Cardiac fibroblast (primary cell): ENCODE measurements at regions not wholly inside any gene's neighbourhood (a gene's known extent, or its start where the extent isn't known, plus 50 kb on each side); places are given as distances from the start of the nearest gene placed in this dataset.

ENCODE experiments used
- DNase-seq, 2 donors: peaks; one replicate each; pipeline versions ENCODE4 v3.0.0 to v3.0.0-alpha.2; 2010; ENCODE audit warnings: low read depth in 2 of 2
- H3K4me3 ChIP-seq, 2 donors: replicated peaks in 1 of 2; 1 replicate in 1 of 2; 2 replicates in 1 of 2; pipeline ENCODE4 v1.5.1; 2011; ENCODE audit warnings: low read depth in 2 of 2, low read length in 2 of 2, mild to moderate bottlenecking in 2 of 2, moderate library complexity in 1 of 2
- TF ChIP-seq, protein P1 (sequence below): IDR thresholded peaks from one replicate; pipeline ENCODE4 v1.5.1; 2011; ENCODE audit warnings: low read depth, mild to moderate bottlenecking, low read length, inconsistent platforms

DNA sequence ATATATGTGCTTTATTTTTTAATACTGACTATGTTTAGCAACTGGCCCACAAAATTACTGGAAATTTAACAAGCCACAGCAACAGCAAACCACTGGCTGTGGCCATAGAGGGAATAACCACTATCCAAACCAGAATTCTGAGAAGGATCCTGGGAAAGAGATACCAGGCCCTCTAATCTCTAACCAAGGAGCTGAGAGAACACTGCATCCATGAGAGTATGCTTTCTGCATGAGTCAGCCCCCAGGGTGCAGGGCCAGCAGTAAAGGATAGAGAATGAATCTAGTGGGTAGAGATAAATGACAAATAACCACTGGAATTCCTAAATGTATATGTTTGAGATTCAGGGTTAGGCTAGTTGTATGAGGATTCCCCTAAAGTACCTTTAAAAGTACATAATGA lies 221.8 kb downstream of the KIT start:
- H3K4me3 ChIP-seq, result no peak overlapping the region
- TF ChIP-seq, protein P1, sequence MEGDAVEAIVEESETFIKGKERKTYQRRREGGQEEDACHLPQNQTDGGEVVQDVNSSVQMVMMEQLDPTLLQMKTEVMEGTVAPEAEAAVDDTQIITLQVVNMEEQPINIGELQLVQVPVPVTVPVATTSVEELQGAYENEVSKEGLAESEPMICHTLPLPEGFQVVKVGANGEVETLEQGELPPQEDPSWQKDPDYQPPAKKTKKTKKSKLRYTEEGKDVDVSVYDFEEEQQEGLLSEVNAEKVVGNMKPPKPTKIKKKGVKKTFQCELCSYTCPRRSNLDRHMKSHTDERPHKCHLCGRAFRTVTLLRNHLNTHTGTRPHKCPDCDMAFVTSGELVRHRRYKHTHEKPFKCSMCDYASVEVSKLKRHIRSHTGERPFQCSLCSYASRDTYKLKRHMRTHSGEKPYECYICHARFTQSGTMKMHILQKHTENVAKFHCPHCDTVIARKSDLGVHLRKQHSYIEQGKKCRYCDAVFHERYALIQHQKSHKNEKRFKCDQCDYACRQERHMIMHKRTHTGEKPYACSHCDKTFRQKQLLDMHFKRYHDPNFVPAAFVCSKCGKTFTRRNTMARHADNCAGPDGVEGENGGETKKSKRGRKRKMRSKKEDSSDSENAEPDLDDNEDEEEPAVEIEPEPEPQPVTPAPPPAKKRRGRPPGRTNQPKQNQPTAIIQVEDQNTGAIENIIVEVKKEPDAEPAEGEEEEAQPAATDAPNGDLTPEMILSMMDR, result no peak
- DNase-seq, result peak; percentile 57

DNA sequence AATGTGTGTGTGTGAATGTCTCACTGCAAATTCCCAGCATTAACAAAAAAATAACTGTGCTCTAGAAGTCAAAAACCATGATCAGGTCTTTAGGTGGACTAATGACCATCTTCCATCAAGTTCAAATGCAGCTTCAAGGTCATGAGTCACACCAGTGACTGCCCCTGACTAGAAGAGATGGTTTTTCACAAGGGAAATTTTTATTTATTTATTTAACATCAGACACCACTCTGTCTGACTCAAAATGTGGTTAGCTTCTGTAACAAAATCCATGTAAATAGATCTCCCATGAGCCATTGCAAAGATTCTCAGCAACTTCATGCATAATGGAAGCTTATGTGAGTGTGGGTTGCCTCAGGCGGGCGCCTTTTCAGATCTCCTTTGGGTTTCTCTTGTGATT lies 219.2 kb downstream of the KIT start:
- peak in 1 of 2 donors; percentile 61 for DNase-seq
- no peak overlapping the region for H3K4me3 ChIP-seq
- TF ChIP-seq, protein P1, result no peak

DNA sequence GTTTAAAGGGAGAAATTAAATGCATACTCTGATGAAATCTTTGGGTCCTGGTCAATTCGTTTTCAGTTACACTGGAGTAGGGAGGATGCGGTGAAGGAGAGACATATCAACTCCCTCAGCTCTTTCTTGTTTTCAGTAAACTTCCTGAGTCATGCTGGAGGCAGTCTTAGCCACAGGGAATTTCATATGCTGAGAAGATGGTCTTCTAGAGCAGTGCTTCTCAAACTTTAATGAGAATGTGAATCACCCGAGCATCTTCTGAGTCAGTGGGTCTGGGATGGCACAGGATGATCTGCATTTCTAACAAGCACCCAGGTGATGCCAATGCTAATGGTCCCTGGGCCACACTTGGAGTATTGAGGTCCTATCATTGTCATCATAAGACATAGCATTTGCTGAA lies 214.5 kb downstream of the KIT start:
- peak in 1 of 2 donors; percentile 22 for DNase-seq
- TF ChIP-seq, protein P1, result no peak
- no peak overlapping the region for H3K4me3 ChIP-seq

DNA sequence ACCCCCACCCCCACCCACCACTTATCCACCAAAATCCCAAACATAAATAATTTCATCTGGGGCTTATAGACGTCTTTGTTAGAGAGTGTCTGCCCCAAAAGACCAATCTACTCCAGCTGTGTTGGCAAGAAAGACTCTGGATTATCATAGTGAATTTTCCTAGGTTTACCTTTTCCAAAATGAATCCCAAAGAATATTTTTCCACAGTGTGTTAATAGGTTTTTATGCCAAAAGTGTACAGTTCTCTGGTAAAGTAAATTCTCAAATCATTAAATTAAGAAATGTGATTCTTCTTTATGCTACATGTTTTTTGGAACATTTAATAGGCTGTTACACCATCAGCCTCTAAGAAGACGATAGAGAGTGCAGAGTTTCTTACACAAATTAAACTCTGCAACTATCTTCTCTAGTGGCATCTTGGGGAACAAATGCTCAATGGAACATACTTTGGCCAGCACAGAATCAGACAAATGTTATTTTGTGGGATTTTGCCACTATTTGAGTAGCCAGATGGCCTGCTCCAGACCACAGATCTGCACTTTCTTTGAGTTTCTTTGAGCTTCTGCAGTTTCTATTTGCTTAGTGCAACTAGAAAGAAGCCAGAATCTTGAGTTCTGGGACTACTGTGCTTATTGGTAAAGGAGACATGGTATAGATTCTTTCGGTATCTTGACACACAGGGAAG lies 206.0 kb downstream of the KIT start:
- TF ChIP-seq, protein P1, result no peak
- DNase-seq, result no peak
- no peak overlapping the region for H3K4me3 ChIP-seq

DNA sequence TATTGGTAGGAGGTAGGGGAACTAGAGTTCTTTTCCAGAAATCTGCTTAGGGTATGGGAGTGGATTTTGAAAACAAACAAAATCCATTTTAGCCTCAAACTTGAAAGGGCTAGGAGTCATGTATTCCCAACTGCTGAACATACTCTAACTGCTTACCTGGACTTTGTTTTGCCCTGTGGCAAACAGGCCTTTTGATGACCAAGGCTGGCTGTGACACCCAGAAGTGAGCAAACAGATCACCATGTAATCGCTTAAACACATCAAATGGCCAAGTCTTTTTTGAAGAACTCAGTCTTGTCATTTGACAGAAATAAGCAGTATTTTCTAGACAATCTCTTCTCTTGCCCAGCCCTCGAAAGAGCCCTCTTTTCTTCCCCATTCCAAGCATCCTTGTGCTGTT lies 203.4 kb downstream of the KIT start:
- no peak for DNase-seq
- no peak overlapping the region for H3K4me3 ChIP-seq
- TF ChIP-seq, protein P1, result no peak

DNA sequence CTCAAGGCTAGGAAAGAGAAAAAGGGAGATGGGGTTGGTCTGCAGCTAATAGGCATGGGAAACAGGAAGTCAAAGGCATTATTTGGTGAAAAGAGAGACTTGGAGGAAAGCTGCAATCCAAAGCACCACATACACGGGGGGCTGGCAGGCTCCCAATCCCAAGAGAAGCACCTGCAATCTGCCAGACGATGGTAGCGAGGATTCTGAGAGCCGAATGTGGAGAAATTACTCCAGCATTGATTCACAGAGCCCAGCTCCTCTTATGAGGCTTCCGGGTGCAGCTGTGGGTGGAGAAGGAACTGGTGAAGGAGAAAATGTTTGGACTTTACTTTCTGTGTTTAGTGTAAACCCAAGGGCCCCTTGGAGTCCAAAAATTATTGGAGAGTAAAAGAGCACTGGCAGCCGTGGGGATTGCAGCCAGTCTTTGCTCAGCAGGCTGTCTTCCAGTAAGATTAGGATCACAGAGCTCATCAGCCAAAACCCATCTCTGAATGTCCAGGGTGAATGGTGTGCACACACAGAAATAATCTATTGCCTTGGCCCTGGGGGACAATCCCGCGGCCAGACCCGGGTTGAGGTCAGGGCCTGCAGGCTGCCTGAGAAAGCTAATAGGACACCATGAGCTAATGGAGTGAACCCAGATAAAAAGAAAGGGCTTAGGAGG lies 197.6 kb downstream of the KIT start:
- H3K4me3 ChIP-seq, result no peak overlapping the region
- TF ChIP-seq, protein P1, result no peak
- no peak for DNase-seq
